ENCODE measurements at regions not wholly inside any gene's neighbourhood (a gene's known extent, or its start where the extent isn't known, plus 50 kb on each side); places are given as distances from the start of the nearest gene placed in this dataset.

DNA sequence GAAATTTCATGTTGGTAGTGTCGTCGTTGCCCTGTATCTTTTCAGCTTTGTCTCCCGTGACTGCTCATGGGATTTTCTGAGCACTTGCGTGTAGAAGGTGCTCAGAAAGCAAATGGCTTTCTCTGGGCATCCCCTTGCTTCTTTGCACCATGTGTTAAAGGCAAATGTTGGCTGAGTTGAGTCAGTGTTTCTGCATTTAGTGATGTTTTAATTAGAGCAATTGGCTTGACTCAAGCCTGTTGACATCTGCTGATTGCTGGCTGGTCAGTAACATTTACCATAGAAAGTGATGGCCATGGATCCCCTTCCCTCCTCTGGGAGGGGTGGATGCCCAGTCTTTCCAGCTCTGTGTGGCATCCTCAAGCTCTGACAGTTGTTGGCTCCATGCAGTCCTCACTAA lies 187.2 kb upstream of the MPHOSPH6 start (continued):
- TF ChIP-seq, protein P1, sequence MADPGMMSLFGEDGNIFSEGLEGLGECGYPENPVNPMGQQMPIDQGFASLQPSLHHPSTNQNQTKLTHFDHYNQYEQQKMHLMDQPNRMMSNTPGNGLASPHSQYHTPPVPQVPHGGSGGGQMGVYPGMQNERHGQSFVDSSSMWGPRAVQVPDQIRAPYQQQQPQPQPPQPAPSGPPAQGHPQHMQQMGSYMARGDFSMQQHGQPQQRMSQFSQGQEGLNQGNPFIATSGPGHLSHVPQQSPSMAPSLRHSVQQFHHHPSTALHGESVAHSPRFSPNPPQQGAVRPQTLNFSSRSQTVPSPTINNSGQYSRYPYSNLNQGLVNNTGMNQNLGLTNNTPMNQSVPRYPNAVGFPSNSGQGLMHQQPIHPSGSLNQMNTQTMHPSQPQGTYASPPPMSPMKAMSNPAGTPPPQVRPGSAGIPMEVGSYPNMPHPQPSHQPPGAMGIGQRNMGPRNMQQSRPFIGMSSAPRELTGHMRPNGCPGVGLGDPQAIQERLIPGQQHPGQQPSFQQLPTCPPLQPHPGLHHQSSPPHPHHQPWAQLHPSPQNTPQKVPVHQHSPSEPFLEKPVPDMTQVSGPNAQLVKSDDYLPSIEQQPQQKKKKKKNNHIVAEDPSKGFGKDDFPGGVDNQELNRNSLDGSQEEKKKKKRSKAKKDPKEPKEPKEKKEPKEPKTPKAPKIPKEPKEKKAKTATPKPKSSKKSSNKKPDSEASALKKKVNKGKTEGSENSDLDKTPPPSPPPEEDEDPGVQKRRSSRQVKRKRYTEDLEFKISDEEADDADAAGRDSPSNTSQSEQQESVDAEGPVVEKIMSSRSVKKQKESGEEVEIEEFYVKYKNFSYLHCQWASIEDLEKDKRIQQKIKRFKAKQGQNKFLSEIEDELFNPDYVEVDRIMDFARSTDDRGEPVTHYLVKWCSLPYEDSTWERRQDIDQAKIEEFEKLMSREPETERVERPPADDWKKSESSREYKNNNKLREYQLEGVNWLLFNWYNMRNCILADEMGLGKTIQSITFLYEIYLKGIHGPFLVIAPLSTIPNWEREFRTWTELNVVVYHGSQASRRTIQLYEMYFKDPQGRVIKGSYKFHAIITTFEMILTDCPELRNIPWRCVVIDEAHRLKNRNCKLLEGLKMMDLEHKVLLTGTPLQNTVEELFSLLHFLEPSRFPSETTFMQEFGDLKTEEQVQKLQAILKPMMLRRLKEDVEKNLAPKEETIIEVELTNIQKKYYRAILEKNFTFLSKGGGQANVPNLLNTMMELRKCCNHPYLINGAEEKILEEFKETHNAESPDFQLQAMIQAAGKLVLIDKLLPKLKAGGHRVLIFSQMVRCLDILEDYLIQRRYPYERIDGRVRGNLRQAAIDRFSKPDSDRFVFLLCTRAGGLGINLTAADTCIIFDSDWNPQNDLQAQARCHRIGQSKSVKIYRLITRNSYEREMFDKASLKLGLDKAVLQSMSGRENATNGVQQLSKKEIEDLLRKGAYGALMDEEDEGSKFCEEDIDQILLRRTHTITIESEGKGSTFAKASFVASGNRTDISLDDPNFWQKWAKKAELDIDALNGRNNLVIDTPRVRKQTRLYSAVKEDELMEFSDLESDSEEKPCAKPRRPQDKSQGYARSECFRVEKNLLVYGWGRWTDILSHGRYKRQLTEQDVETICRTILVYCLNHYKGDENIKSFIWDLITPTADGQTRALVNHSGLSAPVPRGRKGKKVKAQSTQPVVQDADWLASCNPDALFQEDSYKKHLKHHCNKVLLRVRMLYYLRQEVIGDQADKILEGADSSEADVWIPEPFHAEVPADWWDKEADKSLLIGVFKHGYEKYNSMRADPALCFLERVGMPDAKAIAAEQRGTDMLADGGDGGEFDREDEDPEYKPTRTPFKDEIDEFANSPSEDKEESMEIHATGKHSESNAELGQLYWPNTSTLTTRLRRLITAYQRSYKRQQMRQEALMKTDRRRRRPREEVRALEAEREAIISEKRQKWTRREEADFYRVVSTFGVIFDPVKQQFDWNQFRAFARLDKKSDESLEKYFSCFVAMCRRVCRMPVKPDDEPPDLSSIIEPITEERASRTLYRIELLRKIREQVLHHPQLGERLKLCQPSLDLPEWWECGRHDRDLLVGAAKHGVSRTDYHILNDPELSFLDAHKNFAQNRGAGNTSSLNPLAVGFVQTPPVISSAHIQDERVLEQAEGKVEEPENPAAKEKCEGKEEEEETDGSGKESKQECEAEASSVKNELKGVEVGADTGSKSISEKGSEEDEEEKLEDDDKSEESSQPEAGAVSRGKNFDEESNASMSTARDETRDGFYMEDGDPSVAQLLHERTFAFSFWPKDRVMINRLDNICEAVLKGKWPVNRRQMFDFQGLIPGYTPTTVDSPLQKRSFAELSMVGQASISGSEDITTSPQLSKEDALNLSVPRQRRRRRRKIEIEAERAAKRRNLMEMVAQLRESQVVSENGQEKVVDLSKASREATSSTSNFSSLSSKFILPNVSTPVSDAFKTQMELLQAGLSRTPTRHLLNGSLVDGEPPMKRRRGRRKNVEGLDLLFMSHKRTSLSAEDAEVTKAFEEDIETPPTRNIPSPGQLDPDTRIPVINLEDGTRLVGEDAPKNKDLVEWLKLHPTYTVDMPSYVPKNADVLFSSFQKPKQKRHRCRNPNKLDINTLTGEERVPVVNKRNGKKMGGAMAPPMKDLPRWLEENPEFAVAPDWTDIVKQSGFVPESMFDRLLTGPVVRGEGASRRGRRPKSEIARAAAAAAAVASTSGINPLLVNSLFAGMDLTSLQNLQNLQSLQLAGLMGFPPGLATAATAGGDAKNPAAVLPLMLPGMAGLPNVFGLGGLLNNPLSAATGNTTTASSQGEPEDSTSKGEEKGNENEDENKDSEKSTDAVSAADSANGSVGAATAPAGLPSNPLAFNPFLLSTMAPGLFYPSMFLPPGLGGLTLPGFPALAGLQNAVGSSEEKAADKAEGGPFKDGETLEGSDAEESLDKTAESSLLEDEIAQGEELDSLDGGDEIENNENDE (IDR thresholded peaks at IDR 0.05; ENCODE audit: insufficient replicate concordance, low read length), result no peak
- TF ChIP-seq GTF2F1 (IDR thresholded peaks at IDR 0.05; ENCODE audit: borderline replicate concordance, low read depth, low read length), result no peak

Measured in H1 (cell line).